GM21717 (cell line): ENCODE measurements at regions not wholly inside any gene's neighbourhood (a gene's known extent, or its start where the extent isn't known, plus 50 kb on each side); places are given as distances from the start of the nearest gene placed in this dataset.

Source experiments
- ATAC-seq: cut with Tn5 transposase; IDR thresholded peaks from one replicate; pipeline ENCODE4 v1.9.1; 2021; ENCODE audit warnings: mild to moderate bottlenecking, moderate library complexity; ENCODE audit not compliant: unreplicated experiment

GRCh38 chr1:209399800-209400199 is 183.7 kb upstream of the CAMK1G start:
- ATAC-seq = no peak

DNA sequence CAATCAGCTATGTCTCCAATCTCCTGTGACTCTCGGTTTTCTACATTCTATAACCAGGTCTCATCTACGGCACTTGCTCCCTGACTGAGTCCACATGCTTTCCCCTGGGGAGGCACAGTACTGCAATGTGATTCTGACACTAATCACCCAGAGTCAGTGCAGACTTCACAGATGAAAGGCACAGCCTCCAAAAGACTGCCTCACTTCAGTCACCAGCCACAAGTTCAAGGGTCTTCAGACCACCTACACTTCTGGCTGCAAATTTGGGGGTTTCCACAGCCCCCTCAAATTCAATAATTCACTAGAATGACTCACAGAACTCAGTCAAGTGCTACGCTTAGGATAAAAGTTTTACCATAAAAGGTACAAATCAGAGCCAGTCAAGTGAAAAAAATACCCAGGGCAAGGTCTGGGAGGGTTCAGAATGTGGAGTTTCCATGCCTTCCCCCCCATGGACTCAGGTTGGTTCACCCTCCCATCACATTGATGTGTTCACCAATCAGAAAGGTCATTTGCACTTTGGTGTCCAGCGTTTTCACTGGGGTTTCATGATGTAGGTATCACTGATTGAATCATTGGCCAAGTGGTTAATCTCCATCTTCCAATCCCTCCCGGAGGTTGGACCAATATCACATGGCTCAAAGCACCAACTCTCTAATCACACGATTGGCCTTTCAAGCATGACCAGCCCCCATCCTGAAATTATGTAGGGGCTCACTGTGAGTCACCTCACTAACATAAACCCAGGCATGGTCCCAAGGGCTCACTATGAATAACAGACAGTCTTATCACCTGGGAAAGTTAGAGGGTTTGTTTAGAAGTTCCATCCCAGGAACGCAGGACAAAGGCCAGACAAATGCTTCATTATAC is 182.9 kb upstream of the CAMK1G start:
- ATAC-seq = no peak

- ATAC-seq = no peak
Measured at GRCh38 chr1:209402697-209403096, 180.8 kb upstream of the CAMK1G start.

DNA sequence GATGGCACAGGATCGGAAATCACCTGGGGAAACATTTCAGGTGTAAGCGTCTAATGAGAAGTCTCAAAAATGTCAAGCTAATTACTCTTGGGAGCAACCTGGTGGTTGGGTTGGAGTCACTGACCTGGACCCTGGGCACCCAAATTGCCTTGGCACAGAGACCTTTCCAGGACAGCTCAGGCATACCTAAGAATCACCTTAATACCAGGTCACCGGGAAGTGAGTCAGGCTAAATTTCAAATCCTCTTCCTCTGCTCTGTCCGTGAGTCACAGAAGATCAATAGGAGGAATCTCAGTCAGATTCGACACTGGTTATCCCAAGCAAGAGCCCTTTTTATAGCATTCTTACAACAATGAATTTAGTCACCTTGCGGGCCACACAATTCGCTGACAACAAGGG is 179.6 kb upstream of the CAMK1G start:
- ATAC-seq = no peak

- no peak for ATAC-seq
Measured at GRCh38 chr1:209404577-209404976, 178.9 kb upstream of the CAMK1G start.

DNA sequence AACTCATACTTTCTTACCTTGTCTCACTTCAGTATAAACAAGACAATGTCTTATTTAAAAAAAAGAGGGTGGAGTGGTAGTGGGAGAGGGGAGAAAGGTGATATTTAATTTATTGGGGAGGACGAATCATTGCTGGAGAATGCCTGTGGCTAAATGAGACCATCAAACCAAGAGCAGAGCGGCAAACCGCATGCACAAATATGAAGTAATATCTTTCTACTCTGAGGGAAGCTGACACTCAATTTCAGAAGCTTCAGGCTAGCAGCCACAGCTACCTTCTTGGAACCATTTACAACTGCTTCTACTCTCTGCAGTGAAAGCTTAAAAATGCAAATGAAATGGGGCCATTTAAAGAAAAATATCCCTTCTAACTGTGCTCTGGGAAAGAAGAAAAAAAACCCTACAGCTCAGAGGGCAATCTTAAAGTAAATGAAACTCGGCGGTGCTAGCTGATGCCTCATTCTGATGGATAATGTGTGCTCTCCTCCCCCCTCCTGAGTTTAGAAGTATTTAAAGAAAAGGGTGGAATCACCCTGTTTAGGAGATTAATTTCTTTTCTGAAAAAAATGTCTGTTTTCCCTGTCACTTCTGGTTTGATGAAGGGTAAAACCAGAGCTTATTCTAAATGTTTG is 178.2 kb upstream of the CAMK1G start:
- ATAC-seq = no peak

DNA sequence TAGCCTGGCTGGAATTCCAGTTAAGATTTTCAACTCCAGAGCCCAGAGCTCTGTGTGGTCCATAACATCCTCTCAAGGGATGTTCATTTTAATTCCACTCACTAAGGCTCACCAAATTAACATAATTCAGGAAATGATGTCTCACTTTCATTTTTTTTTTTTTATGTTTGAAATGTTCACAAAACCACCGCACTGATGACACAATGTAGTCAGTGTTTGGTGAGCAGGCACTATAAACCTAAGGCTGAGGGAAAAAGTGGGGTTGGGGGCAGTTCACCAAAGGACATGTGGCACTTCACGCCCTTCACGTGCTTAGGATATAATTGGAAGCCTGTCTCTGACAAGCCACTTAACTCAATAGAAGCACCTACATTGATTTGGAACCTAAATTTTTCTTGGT is 177.3 kb upstream of the CAMK1G start:
- no peak for ATAC-seq

DNA sequence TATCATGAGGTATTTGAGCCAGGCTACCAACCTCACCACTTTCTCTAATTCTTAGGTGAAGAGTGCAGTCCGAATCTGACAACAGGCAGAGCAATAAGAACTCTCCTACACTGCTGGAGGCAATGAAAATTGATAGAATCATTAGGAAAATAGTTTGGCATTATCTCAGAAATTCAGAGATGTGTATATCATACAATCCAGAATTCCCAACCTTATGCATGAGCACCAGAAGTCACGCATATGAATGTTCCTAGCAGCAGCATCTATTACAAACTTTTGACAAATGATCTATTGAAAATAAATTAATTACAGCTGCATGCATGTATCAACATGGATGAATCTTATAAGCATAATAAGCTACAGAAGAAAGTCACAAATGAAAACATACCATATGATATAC is 176.9 kb upstream of the CAMK1G start:
- no peak for ATAC-seq

- ATAC-seq = no peak
Measured at GRCh38 chr1:209409780-209410179, 173.7 kb upstream of the CAMK1G start.

DNA sequence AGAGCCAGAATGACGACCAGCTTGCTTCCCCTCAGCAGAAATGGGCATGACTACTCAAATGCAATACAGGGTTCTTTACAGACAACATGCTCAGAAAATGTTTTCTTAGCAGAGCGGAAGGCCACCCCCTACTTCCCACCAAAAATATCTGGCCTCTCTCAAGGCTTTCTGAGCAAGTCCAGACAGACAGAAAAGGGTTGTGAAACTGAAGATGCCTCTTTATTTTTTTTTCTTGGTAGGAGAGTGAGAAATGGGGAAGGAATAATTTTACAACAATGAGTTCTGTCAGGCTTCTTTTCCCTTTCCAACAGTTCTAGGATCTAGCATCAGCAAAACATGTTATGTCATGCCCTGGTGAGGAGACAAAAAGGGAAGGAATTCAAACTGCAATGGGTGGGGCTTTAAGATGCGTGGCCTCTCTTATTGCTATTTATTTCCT is 172.0 kb upstream of the CAMK1G start:
- no peak for ATAC-seq

GRCh38 chr1:209412036-209412435 is 171.5 kb upstream of the CAMK1G start:
- no peak for ATAC-seq

DNA sequence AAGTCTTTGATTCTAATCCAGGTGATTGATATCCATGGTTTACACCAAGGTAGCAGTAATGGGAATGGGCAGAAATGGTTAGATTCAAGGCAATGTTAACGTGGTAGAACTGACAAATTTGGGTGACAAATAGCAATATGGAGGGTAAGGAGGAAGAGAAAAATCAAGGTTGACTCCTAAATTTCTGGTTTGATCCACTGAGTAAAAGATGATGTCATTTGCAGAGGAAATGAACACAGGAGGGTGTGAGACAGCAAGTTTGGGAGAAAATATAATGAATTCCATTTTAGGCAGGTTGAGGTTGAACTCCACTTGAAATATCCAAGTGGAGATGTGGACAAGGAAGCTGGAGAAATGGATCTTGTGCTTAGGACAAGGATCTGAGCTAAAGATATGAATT is 170.9 kb upstream of the CAMK1G start:
- ATAC-seq = no peak

GRCh38 chr1:209413062-209413461 is 170.5 kb upstream of the CAMK1G start:
- ATAC-seq = no peak

DNA sequence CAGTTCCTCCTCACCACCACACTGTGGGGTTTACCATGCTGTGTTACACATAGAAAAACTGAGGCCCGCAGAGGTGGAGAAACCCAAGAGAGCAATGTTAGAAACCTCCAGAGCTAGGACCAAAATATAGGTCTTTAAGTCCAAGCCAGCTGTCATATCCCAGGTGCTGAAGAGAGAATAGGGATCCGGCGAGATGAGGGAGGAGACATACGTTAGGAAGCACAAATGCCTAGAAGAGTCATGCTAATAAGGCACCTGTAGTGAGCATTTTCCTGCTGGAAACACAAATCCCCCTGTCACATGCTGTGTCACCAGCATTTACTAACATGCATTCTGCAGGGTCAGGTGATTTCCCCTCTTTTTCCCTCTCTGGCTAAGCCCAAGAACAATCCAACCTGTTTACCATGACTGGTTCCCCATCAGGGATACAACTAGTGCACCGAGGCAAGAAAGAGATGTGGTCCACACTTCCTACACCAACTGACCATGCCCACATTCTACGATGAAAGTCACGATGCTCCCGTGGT is 168.6 kb upstream of the CAMK1G start:
- ATAC-seq = no peak

DNA sequence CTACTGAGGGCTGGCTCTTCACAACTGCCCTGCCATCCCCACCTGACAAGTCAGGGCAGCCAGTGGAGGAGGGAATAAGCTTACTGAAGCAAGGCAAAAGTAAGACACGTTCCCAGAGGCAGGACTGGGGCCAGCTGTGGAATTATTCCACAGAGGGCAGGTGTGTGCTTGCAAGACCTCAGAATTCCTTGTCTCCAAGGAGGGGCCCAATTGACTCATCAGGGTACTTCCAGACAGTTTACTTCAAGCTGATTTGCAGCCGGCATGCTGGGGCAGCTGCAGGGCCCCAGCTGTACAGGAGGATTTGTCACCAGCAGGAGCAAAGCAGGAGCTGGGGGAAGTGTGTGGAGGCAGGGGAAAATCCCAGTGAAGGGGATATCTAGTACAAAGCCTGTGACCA is 167.5 kb upstream of the CAMK1G start:
- ATAC-seq = no peak

DNA sequence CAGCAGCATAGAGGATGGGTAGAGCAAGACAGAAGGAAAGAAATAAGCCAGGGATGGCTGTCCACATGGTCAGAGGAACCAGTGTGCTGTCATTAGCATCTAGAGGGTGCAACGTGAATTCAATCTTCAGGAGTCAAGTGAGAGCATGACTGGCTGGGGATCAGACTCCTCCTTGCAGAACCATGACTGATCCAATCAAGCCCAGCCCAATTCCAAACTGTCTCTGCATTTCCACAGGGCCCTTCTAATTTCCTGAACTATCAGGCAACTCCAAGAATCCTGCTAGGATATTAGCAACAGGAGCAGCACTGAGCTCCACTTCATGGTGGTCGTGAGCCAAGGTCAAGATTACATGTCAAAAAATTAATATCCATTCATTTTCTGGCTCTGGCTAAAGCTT is 166.8 kb upstream of the CAMK1G start:
- no peak for ATAC-seq

GRCh38 chr1:209417761-209418160 is 165.8 kb upstream of the CAMK1G start:
- ATAC-seq = no peak

GRCh38 chr1:209420276-209420675 is 163.2 kb upstream of the CAMK1G start:
- ATAC-seq = no peak

DNA sequence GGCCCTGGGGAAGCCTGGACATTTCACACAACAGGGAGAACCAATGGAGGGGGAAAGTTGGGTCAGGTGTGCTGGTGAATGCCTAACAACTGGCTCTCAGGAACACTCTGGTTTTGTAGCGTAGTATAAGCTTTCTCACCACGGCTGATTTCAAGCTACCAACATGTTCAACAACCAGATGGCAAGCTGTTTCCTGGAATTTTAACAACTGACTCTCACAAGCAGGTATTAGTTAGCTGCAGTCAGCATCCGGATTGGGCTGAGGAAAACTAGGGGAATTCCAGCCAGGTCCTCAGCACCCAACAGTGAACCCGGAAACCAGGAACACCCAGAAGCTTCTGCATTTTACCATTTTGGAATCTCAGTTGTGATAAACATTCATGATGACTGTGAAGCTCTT is 162.3 kb upstream of the CAMK1G start:
- no peak for ATAC-seq

- ATAC-seq = no peak
Measured at GRCh38 chr1:209421978-209422680, 161.4 kb upstream of the CAMK1G start.

DNA sequence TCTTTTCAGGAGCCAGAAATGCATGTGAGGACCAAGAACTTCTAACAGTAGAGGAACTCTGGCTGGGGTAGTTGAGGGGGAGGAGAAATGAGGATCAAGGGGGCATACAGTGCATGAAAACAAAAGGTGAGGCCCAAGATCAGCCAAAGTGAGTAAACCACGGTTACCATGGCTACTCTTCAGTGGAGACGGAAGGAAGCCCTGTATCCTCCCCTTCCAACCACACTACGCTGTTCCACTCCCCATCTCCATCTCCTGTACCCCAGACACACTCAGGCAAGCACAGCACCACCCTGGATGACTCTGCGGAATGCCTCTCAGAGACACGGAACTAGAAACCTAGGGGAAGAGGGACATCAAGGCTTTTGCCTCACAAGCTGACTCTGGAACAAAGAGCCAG is 157.6 kb upstream of the CAMK1G start:
- no peak for ATAC-seq

DNA sequence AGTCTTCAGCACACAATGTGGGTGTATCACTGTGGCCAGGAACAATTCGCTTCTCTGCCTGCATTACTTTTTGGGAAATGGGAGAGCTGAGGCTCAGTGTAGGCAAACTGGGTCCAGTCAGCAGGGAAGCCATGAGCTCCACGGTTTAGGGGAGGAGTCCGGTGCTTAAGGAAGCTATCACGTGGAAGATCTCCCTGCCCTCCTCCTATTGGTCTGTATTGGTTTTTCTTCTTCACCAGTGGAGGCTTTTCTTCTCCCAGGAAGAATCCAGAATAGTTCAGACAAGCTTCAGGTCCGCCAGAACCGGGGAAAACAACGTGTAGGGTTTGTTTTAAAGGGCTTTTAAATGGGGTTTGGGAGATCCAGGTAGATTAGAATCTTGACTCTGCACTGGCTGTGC is 156.2 kb upstream of the CAMK1G start:
- no peak for ATAC-seq
